Anterior cingulate cortex (tissue), 58 donors: ENCODE measurements at regions not wholly inside any gene's neighbourhood (a gene's known extent, or its start where the extent isn't known, plus 50 kb on each side); places are given as distances from the start of the nearest gene placed in this dataset.
"Not testable (repeated sequence)": the region's sequence is repeated elsewhere in the genome, so short reads cannot be mapped to it uniquely, and the experiment has no call there.

Experiments
- DNase-seq, 58 donors: peaks; one replicate each; lab custom pipeline; 2025; lab: John Stamatoyannopoulos, UW

- no peak for DNase-seq
Observed at GRCh38 chr3:34568766-34569165, 770.3 kb downstream of the PDCD6IP start.

- DNase-seq, result no peak
Observed at GRCh38 chr3:34569437-34569836, 771.0 kb downstream of the PDCD6IP start.

- DNase-seq, result no peak
Observed at GRCh38 chr3:34570916-34571705, 772.7 kb downstream of the PDCD6IP start.

DNA sequence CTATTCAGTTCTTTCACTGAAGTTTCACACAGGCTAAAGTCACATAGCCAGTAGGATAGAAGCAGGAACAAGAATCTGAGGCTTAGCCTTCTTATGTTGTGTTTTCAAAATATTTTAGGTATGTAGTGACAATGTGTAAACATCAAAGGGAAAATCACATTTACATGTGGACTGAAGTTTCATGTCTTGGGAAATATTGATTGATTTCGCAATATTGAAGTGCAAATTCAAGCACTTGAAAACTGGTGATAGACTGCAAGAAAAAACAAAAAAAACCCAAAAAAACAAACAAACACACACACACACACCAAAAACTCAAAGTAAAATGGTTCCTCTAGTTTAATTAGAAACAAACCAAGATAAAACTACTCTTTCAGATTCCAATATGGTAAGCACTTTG lies 773.3 kb downstream of the PDCD6IP start:
- no peak for DNase-seq

- DNase-seq, result no peak
Observed at GRCh38 chr3:34575776-34576175, 777.3 kb downstream of the PDCD6IP start.

GRCh38 chr3:34582055-34582454 lies 783.6 kb downstream of the PDCD6IP start:
- DNase-seq, result no peak

- DNase-seq, result no peak
Observed at GRCh38 chr3:34583451-34583850, 785.0 kb downstream of the PDCD6IP start.

DNA sequence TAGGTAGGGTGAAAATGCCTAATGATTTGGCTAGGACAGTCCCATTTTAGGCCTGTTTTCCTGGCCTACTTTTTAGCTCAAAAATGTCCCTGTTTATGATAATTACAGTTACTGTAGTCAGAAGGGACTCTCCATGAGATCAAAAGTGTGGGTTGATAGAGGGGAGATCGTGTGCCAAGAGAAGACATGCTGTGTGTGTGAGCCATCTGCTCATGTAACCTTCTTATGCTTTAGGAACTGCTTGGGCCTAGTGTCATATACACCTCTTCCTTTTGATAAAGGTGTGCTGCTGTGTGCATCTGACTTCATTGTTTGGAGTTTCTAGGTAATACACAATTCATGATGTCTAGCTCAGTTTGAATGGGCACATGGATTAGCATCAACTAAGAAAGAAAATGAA lies 786.5 kb downstream of the PDCD6IP start:
- DNase-seq, result no peak

DNA sequence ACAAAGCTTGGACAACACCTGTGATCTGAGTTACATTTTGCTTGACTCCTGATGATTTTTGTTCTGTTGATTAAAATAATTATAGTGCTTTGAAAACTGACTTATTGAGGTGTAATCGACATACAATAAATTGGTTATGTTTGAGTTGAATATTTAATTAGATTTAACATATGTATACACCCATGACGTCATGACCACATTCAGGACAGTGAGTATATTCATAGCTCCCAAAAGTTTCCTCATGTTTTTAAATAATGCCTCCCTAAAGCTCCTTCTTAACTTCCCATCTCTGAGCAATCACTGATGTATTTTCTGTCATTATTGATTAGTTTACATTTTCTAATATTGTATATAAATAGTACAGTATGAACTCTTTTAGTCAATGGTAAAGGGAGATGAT lies 801.2 kb downstream of the PDCD6IP start:
- no peak for DNase-seq

DNA sequence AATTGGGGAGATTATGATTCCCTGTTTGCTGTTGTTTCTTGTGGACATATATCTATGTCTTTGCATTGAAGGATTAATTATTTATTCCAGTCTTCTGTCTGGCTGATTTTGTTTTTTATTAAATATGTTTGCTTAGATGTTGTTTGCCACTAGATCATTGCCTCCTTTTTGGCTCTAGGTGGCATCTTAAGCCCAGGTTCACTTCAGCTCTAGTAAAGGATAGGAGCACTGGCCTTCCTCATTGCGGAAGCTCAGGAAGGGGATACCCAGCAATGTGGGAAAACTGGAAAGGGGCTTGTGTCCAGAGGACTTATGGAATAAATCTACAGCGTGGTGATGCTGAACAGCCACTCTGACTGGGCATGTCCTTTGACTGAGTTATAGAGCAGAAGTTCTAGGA lies 821.6 kb downstream of the PDCD6IP start:
- DNase-seq, result no peak

- DNase-seq, result no peak
Observed at GRCh38 chr3:34626699-34627098, 828.3 kb downstream of the PDCD6IP start.

- DNase-seq, result no peak
Observed at GRCh38 chr3:34634939-34635338, 836.5 kb downstream of the PDCD6IP start.

GRCh38 chr3:34635352-34635850 lies 837.0 kb downstream of the PDCD6IP start:
- no peak for DNase-seq

DNA sequence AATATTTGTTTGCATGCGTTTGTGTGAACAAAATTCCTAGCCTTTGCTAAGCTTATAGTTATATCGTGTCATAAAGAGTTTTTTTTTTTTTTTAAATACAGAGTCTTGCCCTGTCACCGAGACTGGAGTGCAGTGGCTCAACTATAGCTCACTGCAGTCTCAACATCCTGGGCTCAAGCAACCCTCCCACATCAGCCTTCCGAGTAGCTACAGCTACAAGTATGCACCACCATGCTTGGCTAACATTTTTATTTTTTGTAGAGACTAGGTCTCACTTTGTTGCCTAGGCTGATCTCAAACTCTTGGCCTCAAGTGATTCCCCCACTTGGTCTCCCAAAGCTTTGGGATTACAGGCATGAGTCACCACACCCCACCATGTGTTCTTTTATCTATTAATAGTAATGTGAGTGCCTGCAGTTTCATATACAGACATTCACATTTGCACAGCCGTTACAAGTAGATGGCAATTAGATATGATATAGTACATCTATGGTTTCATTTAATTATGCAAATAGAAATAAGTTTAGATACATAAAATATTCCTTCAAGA lies 848.6 kb downstream of the PDCD6IP start:
- DNase-seq, result no peak

- DNase-seq, result no peak
Observed at GRCh38 chr3:34650131-34650530, 851.7 kb downstream of the PDCD6IP start.

DNA sequence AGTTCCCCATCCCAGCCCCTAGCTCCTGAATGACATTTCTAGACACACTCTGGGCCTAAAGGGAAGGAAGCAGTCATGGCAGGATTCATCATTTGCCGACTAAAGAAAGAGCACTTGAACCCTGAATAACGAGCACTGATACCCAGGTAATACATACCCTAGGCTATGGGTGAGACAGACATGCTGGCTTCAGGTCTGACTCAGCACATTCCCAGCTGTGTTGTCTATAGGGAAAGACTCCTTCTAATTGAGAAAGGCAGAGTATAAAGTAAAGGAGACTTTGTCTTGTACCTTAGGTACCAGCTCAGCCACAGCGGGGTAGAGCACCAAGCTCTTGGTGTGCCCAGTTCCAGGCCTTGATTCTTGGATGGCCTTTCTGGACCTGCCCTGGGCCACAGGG lies 870.5 kb downstream of the PDCD6IP start:
- DNase-seq, result no peak

DNA sequence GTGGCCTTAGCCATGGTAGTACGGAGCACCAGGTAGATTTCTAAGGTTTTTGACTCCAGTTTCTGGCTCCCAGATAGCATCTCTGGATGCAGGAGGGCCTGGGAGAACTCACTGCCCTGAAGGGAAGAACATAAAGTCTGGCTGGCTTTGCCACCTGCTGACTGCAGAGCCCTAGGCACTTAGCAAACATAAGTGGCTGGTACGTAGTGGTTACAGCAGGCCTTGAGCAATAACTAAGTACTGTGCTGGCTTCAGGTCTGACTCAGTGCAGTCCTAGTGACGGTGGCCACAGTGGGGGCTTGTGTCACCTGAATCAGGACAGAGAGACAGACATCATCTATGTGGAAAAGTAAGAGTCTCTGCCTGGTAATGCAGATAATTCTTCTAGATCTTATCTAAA lies 871.1 kb downstream of the PDCD6IP start:
- DNase-seq, result no peak

- DNase-seq, result no peak
Observed at GRCh38 chr3:34675383-34676120, 877.1 kb downstream of the PDCD6IP start.

GRCh38 chr3:34676436-34676835 lies 878.0 kb downstream of the PDCD6IP start:
- no peak for DNase-seq

DNA sequence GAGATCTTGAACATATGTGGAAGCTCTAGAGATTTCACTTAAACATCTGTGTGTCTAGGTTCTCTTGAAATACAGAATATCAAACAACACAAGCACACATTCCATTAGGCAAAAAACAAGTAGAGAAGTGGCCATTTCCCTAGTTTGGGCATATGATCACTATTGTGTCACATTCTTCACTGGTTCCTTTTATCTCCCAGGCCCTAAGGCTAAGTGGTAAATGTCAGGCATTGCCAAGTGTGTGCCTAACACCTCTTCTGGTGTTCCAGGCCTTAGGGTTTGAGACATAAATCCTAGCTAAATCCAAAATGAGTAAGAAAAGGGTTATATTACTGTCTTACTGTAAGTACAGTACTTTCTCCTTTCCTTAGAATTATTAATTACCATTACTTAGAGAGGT lies 880.1 kb downstream of the PDCD6IP start:
- no peak for DNase-seq

- not testable (repeated sequence) for DNase-seq
Observed at GRCh38 chr3:34679055-34679454, 880.6 kb downstream of the PDCD6IP start.

- DNase-seq, result peak in 32 of 58 donors; percentile 0 to 51 (median 8)
Observed at GRCh38 chr3:34683851-34684250, 885.4 kb downstream of the PDCD6IP start.
